CD4-positive, alpha-beta T cell treated with Interleukin-1 beta for 1 hour (primary cell): ENCODE measurements at regions not wholly inside any gene's neighbourhood (a gene's known extent, or its start where the extent isn't known, plus 50 kb on each side); places are given as distances from the start of the nearest gene placed in this dataset.
"Not testable (repeated sequence)": the region's sequence is repeated elsewhere in the genome, so short reads cannot be mapped to it uniquely, and the experiment has no call there.

Experiments used
- DNase-seq, 2 donors: peaks; one replicate each; pipeline ENCODE4 v3.0.0-alpha.2; 2020 to 2022

DNA sequence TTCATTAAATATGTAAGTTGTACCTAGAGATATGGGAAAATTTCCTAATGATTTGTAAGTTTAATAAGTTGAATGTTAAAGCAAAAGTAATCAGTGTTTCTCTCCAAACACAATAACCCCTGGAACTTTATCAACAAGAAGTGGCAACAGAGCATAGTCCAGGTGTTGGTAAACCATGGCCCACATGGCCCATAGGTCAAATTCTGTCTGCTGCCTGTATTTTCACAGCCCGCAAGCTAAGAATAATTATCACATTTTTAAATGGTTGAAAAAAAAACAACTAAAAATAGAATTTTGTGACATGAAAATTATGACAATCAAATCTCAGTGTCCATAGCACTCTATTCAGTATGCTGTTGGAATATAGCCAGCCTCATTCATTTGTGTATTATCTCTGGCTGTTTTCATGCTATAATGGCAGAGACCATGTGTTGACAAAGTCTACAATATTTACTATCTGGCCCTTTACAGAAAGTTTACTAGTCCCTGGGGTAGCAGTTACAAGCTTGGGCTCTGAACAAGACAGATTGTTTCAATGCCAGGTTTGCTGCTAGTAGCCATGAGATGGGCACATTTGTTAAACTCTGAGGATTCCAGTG lies 395.8 kb downstream of the GASK1B start:
- no peak for DNase-seq

DNA sequence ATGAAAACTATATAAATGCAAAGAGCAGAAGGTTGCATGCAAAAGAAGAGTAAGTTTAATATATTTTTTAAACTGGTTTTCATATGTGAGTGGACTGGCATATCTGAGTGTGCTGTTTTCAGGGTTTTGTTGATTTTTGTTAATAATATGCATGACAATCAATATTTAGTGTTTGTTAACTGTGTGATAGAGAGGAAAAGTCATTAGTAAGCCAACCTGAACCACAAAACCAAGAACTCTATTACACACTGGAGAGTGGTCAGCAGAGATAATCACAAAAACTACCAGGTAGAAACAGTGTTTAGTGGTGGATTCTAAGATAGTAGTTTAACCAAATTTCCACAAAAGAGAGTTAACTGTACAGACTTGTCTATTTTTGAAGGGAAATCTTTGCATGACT lies 396.9 kb downstream of the GASK1B start:
- no peak for DNase-seq

DNA sequence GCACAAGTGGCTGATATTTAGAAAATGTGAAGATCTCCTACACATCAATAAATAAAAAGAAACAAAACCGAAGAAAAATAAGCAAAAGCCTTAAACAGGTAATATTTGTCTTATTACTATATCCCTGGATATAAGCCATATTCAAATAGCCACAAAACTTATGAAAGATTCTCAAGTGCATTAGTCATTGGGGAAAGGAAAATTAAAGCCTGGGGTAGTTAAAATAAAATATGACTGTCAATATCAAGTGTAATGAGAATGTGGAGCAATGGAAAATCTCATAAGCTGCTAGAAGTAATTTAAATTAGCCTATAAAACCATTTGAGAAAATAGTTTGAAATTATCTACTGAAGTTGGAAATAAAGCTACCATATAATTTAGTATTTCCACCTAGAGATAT lies 399.9 kb downstream of the GASK1B start:
- DNase-seq, result no peak

DNA sequence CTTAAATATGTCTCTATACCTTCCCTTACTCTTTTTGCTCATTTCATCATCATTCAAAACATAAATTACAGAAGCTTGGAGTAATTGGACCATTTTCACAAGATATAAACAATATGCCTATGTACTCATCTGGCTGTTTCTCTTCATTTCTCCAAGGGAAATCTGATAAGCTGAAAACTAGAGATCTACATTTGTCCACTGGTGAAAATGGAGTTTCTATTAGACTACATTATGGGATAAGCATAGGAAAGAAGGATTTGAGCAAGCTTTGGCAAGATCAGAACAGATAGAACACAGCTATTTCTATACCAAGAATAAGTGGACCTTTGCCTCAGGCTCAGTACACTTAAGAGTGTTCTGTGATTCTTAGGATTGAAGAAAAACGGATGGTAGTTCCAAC lies 404.4 kb downstream of the GASK1B start:
- DNase-seq, result no peak

DNA sequence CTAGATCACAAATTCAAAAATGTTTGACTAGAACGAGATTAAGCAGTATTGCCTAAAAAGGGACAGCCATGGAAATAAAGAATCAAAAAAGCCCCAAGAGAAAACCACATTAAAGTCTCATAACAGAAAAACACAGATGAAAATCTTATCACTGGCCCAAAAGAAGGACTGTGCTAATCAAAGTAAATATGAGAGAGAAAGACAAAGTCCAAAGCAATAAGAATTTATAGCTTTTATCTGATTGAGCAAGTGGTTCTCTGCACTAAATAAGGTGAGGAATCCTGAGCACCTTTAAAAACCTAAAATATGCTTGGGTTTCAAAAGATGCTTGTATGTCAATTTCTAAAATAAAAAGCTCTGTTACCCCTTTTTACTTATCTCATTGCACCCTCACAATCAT lies 409.3 kb downstream of the GASK1B start:
- DNase-seq, result no peak

DNA sequence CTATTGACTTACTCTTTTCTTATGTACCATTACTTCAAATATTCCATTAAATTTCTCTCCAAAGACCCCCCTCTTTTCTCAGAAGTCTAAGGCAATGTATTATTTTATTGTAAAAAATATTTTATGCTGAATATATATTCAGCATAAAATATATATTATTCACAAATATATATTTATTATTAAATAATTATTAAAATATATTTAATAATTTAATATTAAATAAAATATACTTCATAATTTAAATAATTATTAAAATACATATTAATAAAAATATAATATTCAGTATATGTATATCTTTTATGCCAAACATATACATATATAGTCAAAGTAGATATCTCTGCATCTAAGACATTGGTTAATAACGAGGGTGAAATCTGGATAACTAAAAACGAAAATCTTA lies 418.4 kb downstream of the GASK1B start:
- no peak for DNase-seq

DNA sequence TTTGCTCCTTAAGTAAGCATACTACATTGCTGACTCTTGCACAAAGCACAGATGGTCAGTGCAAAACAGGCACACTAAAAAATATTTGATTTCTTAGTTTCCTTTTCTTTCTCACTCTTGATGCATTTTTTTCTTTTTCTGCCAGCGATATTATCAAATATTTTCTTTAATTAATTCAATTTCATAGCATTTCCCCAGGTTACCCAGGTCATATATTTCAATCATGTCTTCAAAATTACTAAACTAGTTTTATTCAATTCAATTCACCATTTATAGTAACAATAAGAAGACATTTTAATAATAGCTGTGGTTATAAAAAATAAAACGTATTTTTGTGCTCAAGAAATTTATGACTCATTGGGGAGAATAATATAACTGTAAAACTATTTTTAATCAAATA lies 421.2 kb downstream of the GASK1B start:
- no peak for DNase-seq

DNA sequence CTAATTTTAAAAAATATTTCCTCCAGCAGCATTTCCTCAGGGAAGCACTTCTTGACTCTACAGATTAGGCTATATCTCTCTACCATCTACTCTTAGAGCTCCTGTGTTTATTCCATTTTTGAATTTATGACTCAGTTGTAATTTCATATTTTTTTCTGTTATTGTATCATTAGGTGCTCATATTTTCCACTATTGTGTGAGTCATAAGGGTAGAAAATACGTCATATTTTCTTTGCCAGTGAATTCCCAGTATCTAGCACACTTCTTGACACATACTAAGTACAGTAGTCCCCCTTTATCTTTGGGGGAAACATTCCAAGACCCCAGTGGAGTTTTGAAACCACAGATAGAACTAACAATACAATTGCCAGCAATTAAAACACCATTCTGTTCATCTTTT lies 431.2 kb downstream of the GASK1B start:
- DNase-seq, result no peak

DNA sequence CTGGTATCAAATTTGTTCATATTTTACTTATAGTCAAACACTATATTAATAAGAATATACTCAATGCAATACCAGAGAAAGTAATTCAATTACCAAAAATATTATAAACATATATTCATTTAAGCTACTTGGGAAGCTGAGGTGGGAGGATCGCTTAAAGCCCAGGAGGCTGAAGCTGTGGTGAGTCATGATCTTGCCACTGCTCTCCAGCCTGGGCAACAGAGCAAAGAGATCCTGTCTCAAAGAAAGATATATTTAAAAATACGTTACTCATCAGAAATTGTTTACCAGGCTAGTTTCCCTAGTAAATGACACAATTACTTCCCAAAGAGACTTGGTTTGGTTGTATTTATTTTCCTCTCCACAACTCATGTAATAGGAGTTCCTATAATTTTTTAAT lies 433.6 kb downstream of the GASK1B start:
- DNase-seq, result no peak

DNA sequence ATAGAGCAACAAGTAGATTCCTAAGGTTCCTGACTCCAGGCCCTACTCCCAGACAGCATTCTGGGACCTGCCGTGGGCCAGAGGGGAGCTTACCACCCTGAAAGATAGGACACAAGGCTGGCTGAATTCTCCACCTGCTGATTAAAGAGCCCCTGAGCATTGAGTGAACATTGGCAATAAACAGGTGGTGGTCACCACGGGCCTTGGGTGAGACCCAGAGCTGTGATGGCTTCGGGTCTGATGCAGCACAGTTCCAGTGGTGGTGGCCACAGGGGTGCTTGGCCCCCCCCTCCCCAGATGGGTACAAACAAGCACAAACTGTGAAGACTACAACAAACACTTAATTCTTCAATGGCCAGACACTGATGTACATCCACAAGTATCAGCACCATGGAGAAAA lies 444.6 kb downstream of the GASK1B start:
- no peak for DNase-seq

DNA sequence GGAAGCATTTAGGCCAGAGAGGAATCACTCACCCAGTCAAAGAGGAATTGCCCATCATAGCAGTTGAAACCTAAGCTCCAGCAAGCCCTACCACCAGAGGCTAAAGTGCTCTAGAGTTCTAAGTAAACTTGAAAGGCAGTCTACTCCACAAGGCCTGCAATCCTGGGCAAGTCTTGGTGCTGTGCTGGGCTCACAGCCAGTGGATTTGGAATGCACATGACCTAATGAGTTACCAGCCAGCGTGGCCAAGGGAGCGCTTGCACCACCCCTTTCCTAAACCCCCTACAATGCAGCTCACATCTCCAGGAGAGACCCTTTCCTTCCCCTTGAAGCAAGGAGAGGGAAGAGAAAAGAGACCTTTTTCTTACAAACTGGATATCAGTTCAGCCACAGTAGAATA lies 445.7 kb downstream of the GASK1B start:
- no peak for DNase-seq

DNA sequence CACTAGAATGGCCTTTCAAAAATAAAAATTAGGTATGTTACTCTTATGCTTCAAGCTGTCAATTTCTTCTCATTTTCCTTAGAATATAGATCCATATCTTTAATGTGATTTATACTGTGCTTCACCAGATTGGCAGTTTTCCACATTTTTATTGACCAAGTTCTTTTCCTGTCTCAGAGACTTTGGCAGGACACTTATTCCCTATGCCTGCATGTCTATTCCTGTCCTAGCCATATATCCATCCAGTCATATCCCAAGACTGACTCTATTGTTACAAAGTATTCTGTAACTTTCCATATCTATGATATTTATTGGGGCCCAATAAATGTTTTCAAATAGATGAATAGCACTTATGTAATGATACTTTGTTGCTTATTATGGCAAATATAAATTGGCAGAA lies 450.7 kb downstream of the GASK1B start:
- no peak for DNase-seq

DNA sequence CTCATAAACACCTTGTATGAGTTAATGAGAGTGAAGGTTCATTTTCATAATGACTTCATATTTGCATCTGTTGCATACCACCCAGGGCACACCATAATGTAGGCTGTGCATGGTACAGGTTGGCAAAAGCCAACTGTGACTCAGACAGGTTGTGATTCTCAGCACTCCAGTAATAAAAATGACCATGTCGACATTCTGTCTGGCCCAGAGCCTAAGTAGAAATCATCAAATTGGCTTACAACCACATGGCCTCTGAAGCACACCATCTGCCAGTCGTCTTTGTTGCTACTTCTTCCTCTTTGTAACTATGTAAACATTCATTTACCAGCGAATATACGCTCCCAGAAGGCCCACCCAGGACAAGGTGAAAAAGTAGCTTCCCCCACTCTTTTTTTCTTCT lies 459.5 kb downstream of the GASK1B start:
- DNase-seq, result no peak

DNA sequence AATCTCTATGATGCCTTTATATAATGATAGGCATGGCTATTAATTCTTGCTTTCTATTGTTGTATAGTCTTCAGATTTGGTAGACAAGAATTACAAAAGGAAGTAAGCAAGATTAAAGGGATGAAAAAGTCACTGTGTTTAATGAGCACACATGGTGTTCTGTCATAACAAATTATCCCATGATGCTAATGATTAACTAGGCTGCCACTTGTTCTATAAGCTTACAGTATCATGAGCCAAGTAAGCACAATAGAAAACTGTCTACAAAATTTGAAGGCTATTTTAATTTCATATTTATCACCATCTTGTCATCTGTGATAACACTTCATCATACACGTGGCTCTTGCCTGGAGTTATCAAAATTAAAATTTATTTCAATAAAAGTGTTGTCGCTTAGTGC lies 466.7 kb downstream of the GASK1B start:
- no peak for DNase-seq

DNA sequence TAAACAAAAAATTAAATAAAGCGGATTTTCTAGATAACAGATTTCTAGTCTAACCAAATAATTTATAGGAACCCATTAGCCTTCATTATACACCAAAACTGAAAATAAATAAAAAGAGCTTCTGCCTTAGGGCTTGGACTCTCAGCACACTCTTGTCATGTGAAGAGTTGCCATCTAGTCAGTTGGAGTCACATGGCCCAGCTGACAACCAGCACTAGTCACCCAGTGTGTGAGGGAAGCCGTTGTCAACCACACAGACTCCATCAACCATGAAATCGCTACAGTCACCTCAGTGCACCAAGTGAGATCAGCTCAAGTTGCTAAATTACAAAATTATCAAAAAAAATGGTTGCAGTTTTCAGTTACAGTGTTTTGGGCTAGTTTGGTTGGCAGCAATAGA lies 470.0 kb downstream of the GASK1B start:
- no peak for DNase-seq

DNA sequence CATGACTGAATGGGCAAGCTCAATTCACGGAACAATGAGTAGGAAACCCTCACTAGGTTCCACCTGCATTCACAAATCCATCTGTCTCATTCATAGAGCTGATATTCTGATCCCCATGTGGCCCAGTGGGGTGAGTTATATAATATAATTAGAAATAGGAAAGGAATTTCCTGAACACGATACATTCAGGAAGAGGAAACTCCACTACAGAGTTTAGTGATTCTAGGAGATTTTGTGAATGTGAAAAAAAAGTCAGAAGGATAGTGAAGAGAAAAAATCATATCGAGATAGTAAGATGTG lies 471.2 kb downstream of the GASK1B start:
- no peak for DNase-seq

DNA sequence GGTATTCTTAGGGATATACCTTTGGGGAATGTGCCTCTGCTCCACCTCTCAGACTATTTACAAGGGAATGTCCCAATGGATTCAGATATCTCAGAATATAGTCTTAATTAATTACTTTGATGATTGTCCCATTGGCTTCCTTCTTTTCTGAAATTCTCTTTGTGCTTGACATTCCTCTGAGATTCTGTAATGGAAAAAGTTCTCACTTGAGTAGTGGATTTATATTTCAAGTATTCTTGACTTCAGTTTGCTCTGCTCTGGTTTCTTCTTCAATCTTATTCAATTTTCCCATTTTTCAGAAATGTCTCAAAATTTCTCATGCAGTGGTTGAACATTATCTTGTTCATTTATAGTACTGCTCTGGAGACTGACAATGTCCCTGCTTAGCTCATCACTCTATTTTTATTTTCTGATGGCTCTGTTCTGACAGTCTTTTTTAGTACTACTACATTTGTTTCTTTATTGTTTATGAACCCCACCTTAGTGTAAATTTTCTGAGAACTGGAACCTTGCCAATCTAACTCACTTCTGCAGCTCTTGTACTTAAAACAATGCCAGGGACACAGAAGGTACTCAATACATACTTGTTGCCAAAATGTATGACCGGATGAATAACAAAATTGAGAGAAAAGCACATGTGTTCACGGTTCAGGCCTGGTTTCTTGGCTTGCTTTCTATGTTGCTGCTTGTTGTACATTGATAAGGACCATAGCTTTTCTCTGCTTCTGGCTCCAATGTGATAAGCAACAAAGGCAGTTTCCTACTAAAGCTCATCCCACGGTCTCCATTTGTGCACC lies 471.7 kb downstream of the GASK1B start:
- no peak for DNase-seq

DNA sequence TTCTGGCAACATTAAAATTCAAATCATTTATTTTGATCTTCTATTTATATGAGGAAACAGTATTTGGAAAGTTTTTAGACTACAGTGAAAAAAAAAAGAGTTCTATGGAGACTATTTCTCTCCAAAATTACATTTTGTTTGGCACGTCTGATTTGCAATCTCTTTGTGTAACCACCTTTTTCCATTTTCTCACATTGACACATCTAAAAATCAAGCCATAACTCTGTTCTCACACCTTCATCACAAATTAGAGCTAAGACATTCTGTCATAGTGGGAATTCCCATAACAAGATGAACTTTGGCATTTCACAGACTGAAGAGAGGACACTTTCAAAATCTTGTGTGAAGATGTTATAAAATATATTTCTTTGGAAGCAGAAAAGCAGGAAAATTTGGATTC lies 468.9 kb downstream of the GRIA2 start:
- no peak for DNase-seq

DNA sequence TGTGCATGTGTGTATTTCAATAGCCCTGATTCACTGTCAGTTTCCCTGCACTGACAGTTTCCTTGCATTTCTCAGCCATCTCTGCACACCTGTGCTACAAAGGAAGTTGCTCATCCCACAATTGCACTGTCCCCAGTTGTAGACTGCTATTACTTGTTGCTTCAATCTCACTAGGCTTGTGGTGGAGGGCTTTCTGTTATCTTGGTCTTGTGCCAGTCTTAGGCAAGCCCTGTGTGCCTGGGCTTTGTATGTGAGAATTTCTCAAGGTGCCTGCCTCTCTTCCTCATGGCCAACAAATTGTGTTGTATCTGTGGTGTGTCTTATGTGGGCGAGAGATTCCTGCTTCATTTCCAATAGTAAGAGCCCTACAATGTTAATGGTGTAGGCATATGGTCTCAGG lies 467.4 kb downstream of the GRIA2 start:
- DNase-seq, result no peak

DNA sequence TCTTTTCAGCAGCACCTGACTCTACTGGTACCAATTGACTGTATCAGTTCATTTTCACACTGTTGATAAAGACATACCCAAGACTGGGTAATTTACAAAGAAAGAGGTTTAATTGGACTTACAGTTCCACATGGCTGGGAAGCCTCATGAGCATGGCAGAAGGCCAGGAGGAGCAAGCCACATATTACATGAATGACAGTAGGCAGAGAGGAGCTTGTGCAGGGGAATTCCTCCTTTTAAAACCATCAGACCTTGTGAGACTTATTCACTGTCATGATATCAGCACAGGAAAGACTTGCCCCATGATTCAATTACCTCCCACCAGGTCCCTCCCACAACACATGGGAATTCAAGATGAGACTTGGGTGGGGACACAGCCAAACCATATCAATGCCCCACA lies 458.8 kb downstream of the GRIA2 start:
- DNase-seq, result not testable (repeated sequence)

DNA sequence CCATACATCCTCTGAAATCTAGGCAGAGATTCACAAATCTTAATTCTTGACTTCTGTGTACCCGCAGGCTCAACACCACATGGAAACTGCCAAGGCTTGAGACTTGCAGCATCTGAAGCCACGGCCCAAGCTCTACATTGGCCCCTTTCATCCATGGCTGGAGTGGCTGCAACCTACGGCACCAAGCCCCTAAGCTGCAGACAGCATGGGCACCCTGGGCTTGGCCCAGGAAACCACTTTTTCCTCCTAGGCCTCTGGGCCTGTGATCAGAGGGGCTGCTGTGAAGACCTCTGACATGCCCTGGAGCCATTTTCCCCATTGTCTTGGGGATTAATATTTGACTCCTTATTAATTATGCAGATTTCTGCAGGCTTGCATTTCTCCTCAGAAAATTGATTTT lies 457.9 kb downstream of the GRIA2 start:
- no peak for DNase-seq

DNA sequence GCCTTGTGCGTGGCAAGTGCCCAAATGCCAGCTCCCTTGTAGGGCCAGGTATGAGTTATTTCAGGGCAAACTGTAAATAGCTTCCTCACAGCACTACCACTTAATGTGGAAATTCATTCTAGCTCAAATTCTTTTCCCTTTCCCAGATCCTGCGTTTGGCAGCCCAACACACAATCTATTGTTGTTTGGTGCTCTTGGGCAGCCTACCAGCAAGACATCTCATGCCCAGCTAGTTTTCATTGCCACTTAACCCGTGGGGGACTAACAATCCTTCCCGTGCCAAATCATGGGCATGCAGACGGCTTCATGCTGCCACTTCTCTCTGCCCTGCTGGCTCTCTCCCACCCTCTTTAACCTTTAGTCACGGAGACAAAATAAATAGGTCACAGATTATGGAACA lies 454.2 kb downstream of the GRIA2 start:
- DNase-seq, result no peak

DNA sequence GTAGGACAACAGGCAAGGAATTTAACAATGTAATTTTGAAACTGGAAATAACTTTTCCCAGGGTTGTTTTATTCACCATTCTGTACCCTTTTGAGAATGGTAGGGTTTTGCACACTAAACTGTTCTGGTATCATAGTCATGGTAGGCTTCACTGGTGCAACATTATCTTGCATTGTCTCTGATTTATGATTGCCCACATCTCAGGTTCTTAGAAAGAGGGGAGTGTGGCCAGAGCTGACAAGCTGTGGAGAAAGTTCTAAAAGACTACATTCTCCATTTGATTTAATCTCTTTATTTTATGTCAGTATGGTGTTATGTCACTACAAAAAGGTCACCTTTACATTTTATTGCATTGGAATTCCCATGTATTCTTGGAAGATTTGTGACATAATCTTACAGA lies 447.3 kb downstream of the GRIA2 start:
- DNase-seq, result no peak

DNA sequence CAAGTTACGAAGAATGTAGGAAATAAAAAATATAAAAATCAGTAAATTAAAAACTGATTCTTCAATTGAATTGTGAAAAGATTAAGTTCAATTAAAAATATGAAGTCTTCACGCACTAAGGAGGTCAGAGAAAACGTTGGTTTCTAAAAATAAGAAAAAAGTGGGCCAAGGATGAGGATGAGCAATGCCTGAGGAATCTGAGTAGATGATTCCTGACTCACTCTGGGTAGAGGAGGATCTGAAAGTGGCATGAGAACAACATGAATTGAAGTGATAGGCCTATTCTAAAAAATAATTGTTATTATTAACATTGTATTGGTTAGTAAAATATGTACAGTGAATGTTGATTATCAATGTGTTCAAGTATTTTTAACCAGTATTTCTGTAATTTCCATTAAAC lies 444.2 kb downstream of the GRIA2 start:
- DNase-seq, result no peak

DNA sequence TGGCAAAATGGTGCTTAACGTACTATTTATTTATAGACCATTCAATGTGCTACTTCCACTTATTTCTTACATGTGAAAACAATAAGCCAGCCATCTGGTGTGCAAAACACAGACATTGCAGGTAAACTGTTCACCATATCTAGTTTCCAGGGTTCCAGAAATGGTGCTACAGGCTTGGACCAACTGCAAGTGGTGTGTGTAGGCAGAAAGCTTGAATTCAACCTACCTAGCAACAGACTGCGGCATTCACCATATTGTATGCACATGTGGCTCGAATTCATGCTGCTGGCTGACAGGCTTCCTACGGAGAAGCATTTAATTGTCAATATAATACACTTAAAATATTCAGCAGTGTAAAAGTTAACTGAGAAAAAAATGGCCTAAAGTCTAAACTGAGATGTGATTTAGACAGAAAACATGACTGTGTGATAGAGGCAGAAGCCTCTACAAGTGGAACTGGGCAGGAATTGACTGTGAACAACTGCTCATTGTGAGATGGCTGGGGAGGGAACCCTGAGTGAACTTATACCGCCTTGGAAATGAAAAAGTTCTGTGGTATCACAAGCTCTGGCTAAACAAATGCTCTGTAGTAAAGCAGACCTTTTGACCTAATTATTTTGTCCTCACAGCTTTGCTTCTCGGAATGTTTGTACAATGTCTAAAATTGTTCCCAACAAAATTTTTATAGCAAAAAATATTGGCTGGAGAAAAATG lies 434.7 kb downstream of the GRIA2 start:
- no peak for DNase-seq
